NCI-H187 treated with DMSO at 0.1 percent for 48 hours (cell line): ENCODE measurements at regions not wholly inside any gene's neighbourhood (a gene's known extent, or its start where the extent isn't known, plus 50 kb on each side); places are given as distances from the start of the nearest gene placed in this dataset.

Source experiments
- DNase-seq: peaks from one replicate; lab custom pipeline; 2025; lab: John Stamatoyannopoulos, UW

GRCh38 chr17:70655176-70655958, 486.0 kb downstream of the KCNJ2 start:
- DNase-seq = no peak

GRCh38 chr17:70658317-70658716, 489.0 kb downstream of the KCNJ2 start:
- no peak for DNase-seq

- no peak for DNase-seq
Measured at GRCh38 chr17:70658840-70659239, 489.5 kb downstream of the KCNJ2 start.

- peak; percentile 84 for DNase-seq
Measured at GRCh38 chr17:70661342-70662222, 492.2 kb downstream of the KCNJ2 start.

GRCh38 chr17:70668276-70668937, 499.1 kb downstream of the KCNJ2 start:
- no peak for DNase-seq

GRCh38 chr17:70668938-70669778, 499.8 kb downstream of the KCNJ2 start:
- DNase-seq = no peak

GRCh38 chr17:70674061-70674460, 504.7 kb downstream of the KCNJ2 start:
- DNase-seq = no peak

- DNase-seq = no peak
Measured at GRCh38 chr17:70675070-70675590, 505.8 kb downstream of the KCNJ2 start.

- no peak for DNase-seq
Measured at GRCh38 chr17:70677783-70678647, 508.7 kb downstream of the KCNJ2 start.

- no peak for DNase-seq
Measured at GRCh38 chr17:70678889-70679288, 509.6 kb downstream of the KCNJ2 start.

GRCh38 chr17:70683936-70684335, 514.6 kb downstream of the KCNJ2 start:
- DNase-seq = no peak

GRCh38 chr17:70687421-70687820, 518.1 kb downstream of the KCNJ2 start:
- no peak for DNase-seq

GRCh38 chr17:70691150-70691549, 521.8 kb downstream of the KCNJ2 start:
- DNase-seq = no peak

GRCh38 chr17:70699408-70699807, 530.1 kb downstream of the KCNJ2 start:
- no peak for DNase-seq

GRCh38 chr17:70702683-70703255, 533.4 kb downstream of the KCNJ2 start:
- DNase-seq = no peak

- DNase-seq = no peak
Measured at GRCh38 chr17:70709596-70709995, 540.3 kb downstream of the KCNJ2 start.

- no peak for DNase-seq
Measured at GRCh38 chr17:70713694-70714093, 544.4 kb downstream of the KCNJ2 start.

- DNase-seq = no peak
Measured at GRCh38 chr17:70716551-70716950, 547.2 kb downstream of the KCNJ2 start.

- DNase-seq = no peak
Measured at GRCh38 chr17:70717042-70717441, 547.7 kb downstream of the KCNJ2 start.

GRCh38 chr17:70736375-70736957, 567.1 kb downstream of the KCNJ2 start:
- DNase-seq = no peak
